Dedifferentiated amniotic fluid mesenchymal stem cell (primary cell): ENCODE measurements at regions not wholly inside any gene's neighbourhood (a gene's known extent, or its start where the extent isn't known, plus 50 kb on each side); places are given as distances from the start of the nearest gene placed in this dataset.

Experiments used
- DNase-seq: peaks from one replicate; pipeline ENCODE4 v3.0.0-alpha.2; 2016; ENCODE audit errors: extremely low spot score

DNA sequence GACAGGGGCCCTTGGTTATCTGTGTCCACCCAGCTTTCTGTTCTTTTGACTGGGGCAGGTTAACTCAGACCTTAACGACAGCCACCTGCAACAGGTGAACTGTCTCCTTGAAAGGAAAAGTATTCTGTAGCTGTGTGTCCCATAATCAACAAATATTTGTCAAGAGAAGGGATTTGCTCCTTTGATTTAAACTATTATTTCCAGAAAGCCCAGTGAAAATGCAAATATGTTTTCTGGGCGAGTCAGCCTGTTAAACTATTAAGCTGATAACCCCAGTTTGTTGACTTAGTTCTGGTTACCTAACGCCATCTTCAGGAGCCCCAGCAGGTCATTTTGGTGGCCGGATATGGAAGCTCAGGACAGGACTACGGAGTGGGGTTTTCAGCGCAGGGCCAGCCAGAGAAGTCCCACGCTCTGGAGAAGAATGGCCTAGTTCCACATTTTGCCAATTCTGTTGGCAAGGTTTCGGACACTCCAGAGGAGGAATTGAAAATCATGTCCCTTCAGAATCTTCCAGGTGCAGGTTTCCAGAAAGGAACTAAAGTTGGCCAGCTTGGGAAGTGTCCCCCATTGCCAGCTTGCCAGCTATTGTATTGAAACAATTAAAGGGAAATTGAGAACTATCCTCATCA is 54.5 kb downstream of the ADRA2A start:
- no peak for DNase-seq

DNA sequence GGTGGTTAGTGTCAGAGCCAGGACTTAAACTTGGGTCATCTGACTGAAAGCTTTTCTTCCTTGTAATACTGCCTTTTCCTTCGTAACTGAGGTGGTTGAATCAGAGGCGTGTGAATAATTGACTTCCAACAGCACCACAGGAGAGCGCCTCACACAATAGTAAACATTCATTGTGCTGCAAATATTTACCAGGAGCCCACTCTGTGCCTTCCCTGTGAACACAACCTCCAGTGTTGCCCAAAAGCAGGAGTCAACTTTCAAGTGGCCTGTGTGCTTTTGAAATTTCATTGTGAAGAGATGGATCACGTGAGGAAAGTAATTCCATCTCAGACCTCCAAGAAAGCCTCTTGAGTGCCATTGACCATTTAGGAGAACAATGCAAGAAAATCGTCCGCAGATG is 60.2 kb downstream of the ADRA2A start:
- DNase-seq, result no peak

DNA sequence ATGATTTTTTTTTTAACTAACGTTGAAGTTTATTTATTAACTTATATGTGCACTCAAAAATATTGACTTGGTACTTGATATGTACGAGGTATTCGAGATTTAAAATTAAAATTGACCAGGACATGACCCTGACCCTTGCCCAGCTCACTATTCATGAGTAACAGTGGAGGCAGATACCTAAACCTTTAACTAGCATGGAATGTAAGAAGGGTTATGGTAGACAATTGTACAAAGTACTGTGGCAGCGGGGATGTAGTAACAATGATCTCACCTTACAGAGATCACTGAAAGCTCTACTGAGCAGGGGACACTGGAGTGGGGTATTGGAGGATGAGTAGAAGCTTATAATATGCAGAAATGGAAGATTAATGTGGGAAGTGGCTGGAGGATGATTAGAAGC is 60.8 kb downstream of the ADRA2A start:
- DNase-seq, result no peak

DNA sequence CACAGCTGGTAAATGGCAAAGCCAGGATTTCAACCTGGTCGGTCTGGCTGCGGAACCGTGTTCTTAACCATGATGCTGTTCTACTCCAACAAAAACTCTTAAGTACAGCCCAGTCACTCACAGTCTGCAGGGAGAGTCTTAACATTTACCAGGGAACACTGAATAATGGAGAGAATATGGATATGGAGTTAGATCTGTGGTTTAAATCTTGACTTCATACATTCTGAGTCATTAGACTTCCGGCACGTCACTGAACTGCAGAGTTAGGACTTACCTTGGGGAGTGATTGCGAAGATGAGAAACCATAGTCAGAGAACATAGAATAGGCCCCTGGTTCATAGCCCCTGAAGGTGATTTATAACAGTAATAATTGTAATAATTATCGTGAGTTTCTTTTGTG is 61.7 kb downstream of the ADRA2A start:
- DNase-seq, result no peak

DNA sequence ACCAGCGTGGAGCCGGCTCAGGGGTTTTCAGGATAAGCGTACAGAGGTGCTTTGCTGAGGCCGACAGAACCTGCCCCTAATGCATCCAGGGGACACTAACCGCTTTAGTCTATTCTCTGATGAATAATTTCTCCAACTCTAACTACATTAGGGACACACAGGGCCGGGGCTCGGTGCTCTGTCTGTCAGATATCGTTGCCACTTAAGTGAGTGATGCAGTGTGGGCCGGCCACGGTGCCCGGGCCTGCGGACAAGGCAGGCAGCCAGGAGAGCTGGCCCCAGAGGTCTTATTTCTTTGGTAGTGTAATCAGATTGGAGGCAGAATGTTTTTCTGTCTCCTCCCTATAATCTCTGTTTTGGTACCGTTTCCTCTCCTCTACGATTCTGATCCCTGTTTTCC is 62.7 kb downstream of the ADRA2A start:
- DNase-seq, result no peak

DNA sequence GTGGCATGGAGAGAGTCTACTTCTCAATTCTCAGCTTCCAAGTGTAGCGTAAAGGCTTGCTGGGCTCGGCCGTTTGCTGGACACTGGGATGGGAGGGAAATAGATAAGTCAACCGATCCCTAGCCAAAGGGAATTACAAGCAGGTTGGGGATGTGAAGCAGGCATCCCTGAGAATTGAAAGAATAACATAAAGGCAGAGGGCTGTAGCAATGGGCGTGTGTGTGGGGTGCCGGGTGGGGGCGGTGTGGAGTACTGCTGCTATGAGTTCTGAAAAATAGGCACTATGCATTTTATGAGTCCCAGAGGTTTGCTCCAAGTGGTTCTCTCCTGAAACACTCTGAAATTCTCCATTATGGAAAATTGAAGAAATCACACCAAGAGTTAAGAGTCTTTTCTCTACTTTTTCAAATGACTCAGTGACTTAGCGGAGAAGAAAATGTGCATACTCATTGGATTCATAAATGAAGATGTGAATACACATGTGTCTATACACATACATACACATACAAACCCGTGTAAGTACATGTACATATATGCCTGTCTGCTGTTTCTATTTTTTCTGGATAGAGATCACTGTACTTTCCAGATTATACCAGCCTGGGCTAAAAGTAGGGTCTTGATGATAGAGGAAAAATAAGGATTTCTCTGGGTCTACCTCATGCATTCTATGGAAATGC is 65.4 kb downstream of the ADRA2A start:
- no peak for DNase-seq

DNA sequence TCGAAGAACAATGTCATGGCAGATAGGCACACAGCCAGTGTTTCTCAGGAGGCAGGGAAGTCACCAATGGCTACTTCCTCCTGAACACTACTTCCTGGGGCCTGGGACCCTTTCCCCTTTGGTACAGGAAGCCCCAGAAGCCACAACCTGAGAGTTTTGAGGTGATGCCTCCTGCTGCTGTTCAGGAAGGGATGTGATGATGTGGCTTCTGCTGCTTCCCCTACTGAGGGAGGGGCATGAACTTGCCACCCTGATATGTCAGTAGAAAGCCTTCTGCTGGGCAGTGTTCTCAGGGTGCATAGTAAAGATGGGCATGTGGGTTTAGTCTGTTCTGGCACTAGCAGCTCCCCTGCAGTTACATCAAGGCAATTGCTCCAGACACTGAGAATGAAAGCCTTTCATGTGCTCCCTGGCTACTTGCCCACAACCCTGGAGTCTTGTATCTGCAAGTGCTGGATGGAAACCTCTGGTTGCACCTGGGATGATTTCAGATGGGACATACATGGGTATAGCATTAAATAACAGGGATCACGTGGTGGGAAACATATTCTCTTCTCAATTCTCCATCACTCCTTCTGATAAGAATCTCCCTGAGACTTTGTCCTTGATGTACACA is 69.3 kb downstream of the ADRA2A start:
- no peak for DNase-seq

DNA sequence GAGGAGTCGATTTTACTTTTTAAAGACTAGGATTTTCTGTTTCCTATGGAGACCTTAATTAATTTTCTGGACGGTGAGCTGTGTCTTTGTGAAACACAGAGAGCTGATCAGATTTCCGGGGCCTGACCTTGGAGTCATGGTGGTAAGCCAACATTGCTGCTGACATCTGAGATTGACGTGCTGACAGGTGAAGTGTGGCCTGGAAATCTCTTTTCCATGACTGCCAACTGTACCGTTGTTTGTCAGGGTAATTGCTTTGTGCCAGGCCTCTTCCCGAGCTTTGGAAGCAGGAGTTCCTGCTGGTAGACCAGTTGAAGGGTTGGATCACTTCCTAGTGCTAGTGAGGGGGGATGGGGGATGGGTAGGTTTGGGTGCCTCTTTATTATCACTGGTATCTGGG is 71.2 kb downstream of the ADRA2A start:
- no peak for DNase-seq

DNA sequence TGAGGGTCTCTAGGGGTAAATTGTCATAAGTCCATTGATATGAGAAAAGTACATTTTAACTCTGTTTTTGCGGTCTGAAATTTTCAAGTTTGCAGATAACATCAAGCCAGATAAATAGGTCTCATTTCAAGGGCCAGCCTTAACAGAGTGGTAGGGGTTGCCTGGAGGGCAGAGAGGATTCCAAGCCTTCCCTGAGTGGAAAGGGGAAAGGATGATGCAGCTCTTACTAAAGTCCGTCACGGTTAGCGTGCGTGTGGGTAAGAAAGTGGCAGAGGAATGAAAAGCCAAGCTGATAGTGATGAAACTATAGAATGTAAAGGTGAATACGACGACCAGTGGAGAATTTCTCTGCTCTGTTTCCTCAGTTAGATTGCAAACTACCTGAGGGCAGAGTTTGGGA is 71.6 kb downstream of the ADRA2A start:
- no peak for DNase-seq

DNA sequence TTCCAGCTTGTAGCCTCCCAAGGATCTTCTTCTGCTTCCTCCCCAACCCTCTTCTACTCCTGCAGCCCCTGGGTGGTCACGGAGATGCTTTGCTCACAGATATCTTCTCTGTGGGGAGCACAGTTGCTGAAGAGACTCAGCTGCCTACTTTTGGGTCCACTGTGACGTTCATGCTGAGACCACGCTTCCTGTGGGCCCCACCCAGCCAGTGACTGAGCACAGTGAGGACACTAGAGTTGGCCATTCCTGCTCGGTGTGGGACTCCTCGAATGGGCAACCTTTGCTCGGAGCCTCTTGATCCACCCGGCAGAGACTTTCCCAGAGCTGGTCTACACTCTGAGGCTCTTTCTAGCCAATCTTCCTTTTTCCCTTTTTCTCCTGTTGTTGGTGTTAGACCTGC is 73.9 kb downstream of the ADRA2A start:
- no peak for DNase-seq

DNA sequence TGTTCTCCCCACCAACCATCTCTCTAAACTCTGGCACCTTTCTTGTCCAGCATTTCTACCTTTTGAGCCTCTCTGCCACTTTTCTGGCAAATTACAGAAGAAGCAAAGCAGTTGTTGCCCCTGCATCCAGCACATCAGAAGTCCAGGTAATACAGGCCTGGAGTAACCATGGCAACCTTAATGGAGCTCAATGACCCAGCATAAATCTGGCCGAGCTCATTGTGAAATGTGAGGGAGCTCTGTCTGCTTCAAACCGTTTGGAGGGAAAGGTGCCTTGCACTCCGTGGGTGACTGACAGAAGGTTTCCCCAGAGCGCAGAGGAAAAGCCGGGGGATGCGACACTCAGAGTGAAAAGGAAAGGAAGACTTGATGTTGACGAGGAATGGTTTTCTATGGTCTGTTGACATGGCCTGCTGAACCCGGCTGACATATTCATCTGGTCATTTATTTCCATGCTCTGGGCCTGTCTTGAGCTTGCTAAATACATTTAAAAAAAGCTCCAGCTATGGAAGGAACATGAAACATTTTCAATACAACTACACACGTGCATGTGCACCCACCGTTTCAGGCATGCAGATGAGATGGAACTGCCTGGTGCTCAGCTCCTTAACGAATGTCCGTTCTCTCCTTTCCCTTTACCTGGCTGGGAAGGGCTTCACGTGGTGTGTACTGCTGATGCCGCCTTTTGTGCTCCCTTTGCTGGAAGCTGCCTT is 74.9 kb downstream of the ADRA2A start:
- DNase-seq, result no peak

DNA sequence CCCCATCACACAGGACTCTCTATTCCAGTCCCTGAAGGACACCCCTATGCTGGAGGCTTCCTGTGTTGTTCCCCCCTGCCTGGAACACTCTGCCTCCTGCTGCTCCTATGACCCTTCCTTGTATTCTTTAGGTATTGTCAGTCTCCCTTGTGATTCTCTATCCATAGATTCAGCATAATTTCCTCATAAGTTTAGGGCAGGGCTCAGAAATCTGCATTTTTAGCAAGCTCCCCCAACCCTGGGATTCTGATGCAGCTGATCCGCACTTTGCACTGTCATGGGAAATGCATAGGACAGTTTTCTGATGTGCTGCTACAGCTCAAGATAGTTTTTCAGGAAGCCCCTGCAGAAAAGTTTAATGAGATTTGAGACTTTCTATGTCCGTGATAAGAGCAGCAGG is 79.9 kb downstream of the ADRA2A start:
- no peak for DNase-seq

DNA sequence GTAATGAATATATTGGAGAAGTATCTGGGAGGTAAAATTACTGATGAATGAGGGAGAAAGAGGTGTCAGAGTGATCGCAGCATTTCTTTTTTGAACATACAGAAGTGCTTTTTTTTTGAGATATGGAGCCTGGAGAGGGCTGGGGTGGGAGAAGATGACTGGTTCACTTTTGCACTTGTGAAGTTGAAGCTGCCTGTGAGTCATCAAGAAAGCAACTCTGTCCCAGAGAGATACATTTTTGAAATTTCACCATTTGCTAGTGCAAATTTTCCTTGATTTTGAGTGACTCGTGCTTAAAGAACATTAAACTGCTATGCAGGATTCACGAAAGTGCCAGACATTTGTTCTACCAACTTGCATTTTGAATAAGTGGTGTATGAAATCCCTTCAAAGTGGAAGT is 81.8 kb downstream of the ADRA2A start:
- no peak for DNase-seq

DNA sequence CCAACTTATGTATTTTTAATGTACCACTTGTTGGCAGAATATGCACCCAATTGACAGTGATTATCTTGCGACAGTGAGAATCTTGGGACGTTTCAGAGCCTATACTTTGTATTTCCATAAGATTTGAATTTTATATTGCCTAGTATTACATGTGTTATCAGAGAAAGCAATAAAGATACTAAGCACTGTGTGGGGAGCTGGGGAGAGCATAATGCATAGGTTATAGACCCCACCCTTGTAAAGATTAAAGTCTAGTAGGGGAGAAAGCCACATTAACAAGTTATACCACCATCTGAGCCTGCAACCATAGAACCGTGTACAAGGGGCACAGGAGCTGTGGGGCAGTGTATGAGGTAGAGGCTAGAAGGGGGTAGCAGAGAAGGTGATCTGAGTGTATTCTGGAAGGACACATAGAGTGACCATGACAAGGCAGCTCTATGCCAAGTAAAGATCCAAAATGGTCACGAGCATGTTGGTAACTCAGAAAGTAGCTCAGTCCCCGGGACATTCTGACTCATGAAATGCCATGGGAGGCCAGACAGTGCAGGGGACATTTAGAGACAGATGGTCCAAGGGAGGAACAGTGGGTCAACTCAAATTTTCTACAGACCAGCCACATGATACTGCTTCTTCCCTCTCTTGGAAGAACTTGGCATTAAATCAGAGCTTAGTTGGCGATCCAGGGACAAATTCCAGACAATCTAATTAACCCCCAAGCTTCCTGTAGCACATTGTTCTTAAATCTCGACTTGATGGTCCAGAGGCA is 84.5 kb downstream of the ADRA2A start:
- DNase-seq, result no peak

DNA sequence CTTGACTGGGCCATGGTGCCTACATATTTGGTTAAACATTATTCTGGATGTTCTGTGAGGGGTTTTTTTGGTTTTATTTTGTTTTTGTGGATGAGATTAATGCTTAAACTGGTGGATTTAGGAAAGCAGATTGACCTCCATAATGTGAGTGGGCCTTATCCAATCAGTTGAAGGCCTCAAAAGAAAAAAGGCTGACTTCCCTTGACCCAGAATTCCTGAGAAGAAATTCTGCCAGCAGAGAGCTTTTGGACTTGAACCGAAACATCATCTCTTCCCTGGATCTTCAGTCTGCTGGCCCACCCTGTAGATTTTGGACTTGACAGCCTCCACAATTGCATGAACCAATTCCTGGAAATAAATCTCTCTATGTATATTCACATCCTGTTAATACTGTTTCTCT is 94.4 kb downstream of the ADRA2A start:
- no peak for DNase-seq

DNA sequence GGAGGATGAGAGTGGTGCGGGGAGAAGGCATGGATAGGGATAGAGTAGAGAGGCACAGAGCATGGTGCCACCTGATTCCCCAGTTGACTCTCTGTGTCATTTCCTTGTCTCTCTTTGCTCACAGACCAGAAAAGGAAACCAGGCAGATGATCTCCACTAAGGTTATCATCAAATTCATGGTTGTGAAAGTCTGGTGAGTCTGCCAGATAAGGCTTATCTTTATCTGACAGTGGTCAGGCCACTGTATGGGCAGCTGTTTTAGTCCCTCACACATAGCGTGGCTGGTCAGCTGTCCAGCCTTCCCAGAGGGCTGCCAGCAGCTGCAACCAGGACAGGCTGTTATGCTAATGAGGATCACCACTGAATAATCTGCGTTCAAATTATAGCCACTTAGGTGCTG is 99.0 kb downstream of the ADRA2A start:
- no peak for DNase-seq

DNA sequence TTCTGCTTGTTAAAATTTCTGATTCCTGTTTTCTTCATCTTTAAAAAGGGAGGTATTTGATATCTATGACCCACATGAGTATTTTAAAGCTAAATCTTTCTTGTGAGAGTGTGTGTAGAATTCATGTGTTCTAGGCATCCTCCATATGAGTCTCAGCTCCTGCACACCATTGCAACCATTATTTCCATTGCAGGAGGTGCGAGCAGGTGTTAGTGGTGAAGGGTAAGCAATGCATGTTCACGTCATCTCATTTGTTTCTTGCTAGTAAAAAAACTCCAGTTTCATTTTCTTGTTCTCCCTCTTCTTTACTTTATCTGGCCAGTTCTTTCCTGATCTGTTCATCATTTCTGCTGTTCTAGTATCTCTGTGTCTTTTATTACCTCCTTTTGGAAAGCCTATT is 100.5 kb downstream of the ADRA2A start:
- no peak for DNase-seq

DNA sequence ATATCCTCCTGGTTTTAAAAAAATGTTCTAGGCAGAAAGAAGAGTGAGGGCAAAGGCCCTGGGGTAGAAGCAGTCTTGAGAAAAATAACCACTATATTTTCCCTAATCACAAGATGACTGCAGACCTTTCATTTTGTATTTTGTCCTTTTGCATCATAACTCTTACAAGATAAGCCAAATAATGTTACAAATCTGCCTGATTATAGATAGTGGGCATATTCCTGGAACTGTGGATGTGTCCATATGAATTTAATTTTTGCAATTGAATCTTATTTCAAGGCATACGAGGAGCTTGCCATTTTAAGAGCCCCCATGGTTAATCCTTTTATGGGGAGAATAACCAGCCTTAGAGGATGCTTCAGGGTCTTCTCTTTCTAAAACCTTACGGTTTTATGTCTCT is 102.7 kb downstream of the ADRA2A start:
- DNase-seq, result no peak

DNA sequence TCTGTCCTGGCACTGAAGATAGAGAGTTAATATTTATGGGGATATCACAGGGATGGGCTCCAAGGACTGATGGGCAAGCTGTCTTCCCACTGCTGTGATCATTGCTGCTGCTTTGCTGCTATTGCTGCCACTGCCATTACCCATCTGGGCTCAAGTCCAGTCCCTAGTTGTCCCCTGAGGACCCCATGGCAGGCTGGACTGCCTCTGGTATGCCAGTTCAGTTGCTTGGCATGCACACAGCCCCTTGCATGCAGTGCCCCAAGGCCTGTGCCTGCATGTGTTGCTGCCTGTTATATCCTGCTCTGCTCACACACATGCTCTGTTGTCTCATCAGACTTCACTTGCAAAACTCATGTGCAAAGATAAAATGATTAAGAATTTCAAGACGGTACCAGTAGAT is 109.5 kb downstream of the ADRA2A start:
- DNase-seq, result no peak

DNA sequence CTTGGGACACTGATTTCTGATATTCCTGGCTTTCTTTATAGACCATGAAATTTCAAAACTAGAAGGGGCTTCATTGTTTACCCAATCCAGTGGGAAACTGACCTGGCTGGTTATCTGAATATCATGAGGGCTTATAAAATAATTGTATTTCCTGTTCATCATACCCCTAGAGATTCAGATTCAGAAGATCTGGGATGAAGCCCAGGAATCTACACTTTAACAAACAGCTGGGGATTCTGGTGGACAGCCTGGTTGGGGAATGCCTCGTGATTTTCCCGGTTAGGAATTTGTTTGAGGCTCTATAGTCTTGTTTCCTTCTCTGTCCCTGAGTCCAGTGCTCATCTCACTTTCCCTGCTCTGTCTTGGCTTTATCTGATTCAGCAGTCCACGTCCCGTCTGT is 110.3 kb downstream of the ADRA2A start:
- no peak for DNase-seq

DNA sequence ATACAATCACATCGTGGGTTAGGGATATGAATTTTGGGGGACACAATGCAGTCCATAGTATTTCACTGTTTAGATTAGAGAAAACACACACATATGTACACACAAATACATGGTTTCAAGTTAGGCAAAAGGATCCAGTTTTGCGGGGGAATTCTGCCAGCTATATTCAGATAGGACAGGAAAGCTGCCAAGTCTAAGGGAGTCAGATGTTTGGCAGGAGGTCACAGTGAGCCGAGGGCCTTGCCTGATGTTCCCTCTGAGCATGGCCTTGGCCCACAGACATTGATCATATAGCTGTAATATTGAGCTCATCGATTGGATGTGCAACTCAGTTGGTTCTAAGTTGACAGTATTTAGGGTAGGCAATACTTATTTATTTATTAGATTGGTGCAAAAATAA is 122.8 kb downstream of the ADRA2A start:
- DNase-seq, result no peak

DNA sequence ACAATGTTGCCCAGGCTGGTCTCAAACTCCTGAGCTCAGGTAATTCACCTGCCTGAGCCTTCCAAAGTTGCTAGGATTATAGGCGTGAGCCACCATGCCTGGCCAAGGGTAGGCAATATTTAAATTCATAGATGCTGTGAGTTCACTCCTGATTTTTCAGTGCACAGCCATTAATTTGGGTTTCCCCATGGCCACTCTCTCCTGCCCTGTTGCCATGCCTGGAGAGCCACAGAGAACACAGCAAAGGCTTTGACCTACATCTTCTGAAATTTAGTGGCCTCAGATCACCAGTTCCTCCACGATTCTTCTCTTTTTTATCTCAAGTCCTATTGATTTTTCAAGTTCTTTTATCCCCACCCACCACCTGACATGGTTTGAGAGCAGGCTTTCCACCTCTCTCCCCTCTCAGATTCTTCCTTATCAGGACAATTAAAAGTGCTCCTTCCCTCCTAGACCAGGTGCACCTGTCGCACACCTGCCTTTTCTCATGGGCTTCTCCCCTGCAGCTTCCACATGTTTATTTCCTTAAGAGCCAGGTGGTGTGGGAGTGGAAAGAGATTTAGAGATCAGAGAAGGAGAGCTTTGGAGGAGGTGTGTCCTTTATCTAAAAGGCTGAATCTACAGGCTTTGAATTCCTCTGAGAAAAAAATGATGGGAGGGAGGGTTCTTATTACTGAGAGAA is 123.8 kb downstream of the ADRA2A start:
- no peak for DNase-seq
